Neural progenitor cell (in vitro differentiated cells): ENCODE measurements at regions not wholly inside any gene's neighbourhood (a gene's known extent, or its start where the extent isn't known, plus 50 kb on each side); places are given as distances from the start of the nearest gene placed in this dataset.

Experiments used
- CTCF ChIP-seq: fragments of 200-600 bp; sonication (generic); IDR thresholded peaks from 2 replicates; pipeline ENCODE4 v1.5.1; 2017; ENCODE audit warnings: antibody characterized with exemption, mild to moderate bottlenecking
- EZH2 ChIP-seq: fragments of 200-600 bp; sonication (generic); IDR thresholded peaks from 2 replicates; pipeline ENCODE4 v1.6.1; 2017; ENCODE audit warnings: antibody characterized with exemption, mild to moderate bottlenecking, moderate library complexity
- EZH2phosphoT487 ChIP-seq: fragments of 200-600 bp; sonication (generic); IDR thresholded peaks from 2 replicates; pipeline ENCODE4 v1.6.1; 2017; ENCODE audit warnings: antibody characterized with exemption

- TF ChIP-seq CTCF: no peak
- TF ChIP-seq EZH2phosphoT487: no peak
- TF ChIP-seq EZH2: no peak
Observed at GRCh38 chr15:39132070-39132469, 448.8 kb upstream of the THBS1 start.
